Stimulated activated effector memory CD8-positive, alpha-beta T cell treated with anti-CD3 and anti-CD28 coated beads, Interleukin-12 subunit alpha, Interleukin-12 subunit beta, amount 100 ng/mL, for 72 hours (primary cell): ENCODE measurements at regions not wholly inside any gene's neighbourhood (a gene's known extent, or its start where the extent isn't known, plus 50 kb on each side); places are given as distances from the start of the nearest gene placed in this dataset.

Experiments used
- ATAC-seq: fragments of 150-1000 bp; cut with Tn5 transposase; 2 replicates; pipeline ENCODE4 v1.10.0; 2021
- DNase-seq, 2 donors: peaks; one replicate each; pipeline ENCODE4 v3.0.0; 2021 to 2022; ENCODE audit warnings: low spot score in 2 of 2
- H3K27ac Mint-ChIP-seq: one replicate; pipeline ENCODE4 v1.8.0; 2022; ENCODE audit warnings: mild to moderate bottlenecking, mixed read lengths
- H3K36me3 Mint-ChIP-seq: one replicate; pipeline ENCODE4 v1.8.0; 2022; ENCODE audit warnings: mild to moderate bottlenecking, mixed read lengths
- H3K4me1 Mint-ChIP-seq: one replicate; pipeline ENCODE4 v1.8.0; 2022; ENCODE audit warnings: mixed read lengths
- H3K4me3 Mint-ChIP-seq: one replicate; pipeline ENCODE4 v1.8.0; 2022; ENCODE audit warnings: mild to moderate bottlenecking, mixed read lengths
- H3K9me3 Mint-ChIP-seq: one replicate; pipeline ENCODE4 v1.8.0; 2022; ENCODE audit warnings: mixed read lengths

- Mint-ChIP-seq H3K4me3 (no peak overlapping the region), H3K4me1 (no peaks in the 10 kb centered on the region), H3K36me3 (no peaks in the 10 kb centered on the region), H3K9me3 (no peaks in the 10 kb centered on the region), H3K27ac (no peak overlapping the region)
- DNase-seq (no peak), ATAC-seq (no peak)
These were observed 289.1 kb downstream of the ICE1 start for GRCh38 chr5:5711592-5711991.

GRCh38 chr5:5711112-5711511 is 288.6 kb downstream of the ICE1 start:
- H3K9me3 Mint-ChIP-seq, result no peaks in the 10 kb centered on the region
- DNase-seq (no peak), ATAC-seq (no peak)
- H3K4me3 Mint-ChIP-seq, result no peak overlapping the region
- no peaks in the 10 kb centered on the region for H3K4me1 Mint-ChIP-seq
- H3K36me3 Mint-ChIP-seq, result no peaks in the 10 kb centered on the region
- no peak overlapping the region for H3K27ac Mint-ChIP-seq

DNA sequence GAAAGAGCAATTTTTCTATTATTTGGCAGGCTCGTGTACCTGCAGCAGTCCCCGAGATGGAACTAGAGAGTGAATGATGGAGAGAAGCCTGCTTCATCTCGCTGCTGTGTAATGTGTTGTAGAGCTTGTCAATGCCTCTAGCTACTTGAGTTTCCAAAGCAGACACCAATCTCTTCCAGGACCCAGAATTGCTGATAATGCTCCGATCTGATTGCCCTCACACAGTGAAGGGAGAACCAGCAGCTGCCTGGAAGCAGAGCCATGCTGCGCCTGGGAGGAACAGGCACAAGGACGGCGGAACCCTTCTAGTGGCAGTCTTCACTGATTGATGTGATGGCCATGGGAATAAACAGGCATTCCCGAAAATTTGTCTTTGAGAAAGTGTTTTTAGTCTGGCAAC is 288.0 kb downstream of the ICE1 start:
- DNase-seq (no peak), ATAC-seq (no peak)
- H3K9me3 Mint-ChIP-seq, result no peaks in the 10 kb centered on the region
- no peaks in the 10 kb centered on the region for H3K36me3 Mint-ChIP-seq
- H3K4me3 Mint-ChIP-seq, result no peak overlapping the region
- no peak overlapping the region for H3K27ac Mint-ChIP-seq
- no peaks in the 10 kb centered on the region for H3K4me1 Mint-ChIP-seq

- Mint-ChIP-seq H3K4me3 (no peak overlapping the region), H3K4me1 (peaks cover 6% of the 10 kb centered on the region), H3K9me3 (no peaks in the 10 kb centered on the region), H3K36me3 (no peaks in the 10 kb centered on the region), H3K27ac (no peak overlapping the region)
- ATAC-seq (no peak), DNase-seq (no peak)
These were observed 286.0 kb downstream of the ICE1 start for GRCh38 chr5:5708367-5708919.

- no peak overlapping the region for H3K4me3 Mint-ChIP-seq
- no peaks in the 10 kb centered on the region for H3K36me3 Mint-ChIP-seq
- H3K4me1 Mint-ChIP-seq, result peaks cover 6% of the 10 kb centered on the region
- no peaks in the 10 kb centered on the region for H3K9me3 Mint-ChIP-seq
- ATAC-seq (no peak), DNase-seq (no peak)
- H3K27ac Mint-ChIP-seq, result no peak overlapping the region
These were observed 282.5 kb downstream of the ICE1 start for GRCh38 chr5:5705010-5705409.

GRCh38 chr5:5704352-5704751 is 281.9 kb downstream of the ICE1 start:
- Mint-ChIP-seq H3K36me3 (no peaks in the 10 kb centered on the region), H3K27ac (no peak overlapping the region), H3K4me3 (no peak overlapping the region), H3K9me3 (no peaks in the 10 kb centered on the region), H3K4me1 (peaks cover 6% of the 10 kb centered on the region)
- ATAC-seq (no peak), DNase-seq (no peak)

- Mint-ChIP-seq H3K4me1 (peaks cover 6% of the 10 kb centered on the region), H3K27ac (no peak overlapping the region), H3K4me3 (no peak overlapping the region), H3K9me3 (no peaks in the 10 kb centered on the region), H3K36me3 (no peaks in the 10 kb centered on the region)
- no peak for DNase-seq
- no peak for ATAC-seq
These were observed 280.5 kb downstream of the ICE1 start for GRCh38 chr5:5702934-5703333.

DNA sequence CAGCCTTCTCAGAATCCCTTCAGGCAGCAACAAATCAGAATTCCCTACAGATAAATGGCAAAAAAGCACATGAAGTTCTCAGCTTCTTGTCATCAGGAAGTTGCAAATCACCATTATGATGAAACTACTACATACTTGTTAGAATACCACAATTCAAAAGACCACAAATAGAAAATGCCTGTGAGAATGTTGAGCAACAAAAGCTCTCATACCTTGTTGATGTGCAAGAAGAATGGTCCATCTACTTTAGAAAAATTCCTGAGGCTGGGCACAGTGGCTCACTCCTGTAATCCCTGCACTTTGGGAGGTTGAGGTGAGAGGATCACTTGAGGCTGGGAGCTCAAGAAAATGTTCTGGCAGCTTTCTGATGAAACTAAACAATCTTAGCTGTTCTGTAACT is 278.1 kb downstream of the ICE1 start:
- H3K4me1 Mint-ChIP-seq, result peaks cover 6% of the 10 kb centered on the region
- no peaks in the 10 kb centered on the region for H3K36me3 Mint-ChIP-seq
- no peak for DNase-seq
- no peaks in the 10 kb centered on the region for H3K9me3 Mint-ChIP-seq
- no peak for ATAC-seq
- H3K27ac Mint-ChIP-seq, result no peak overlapping the region
- no peak overlapping the region for H3K4me3 Mint-ChIP-seq

DNA sequence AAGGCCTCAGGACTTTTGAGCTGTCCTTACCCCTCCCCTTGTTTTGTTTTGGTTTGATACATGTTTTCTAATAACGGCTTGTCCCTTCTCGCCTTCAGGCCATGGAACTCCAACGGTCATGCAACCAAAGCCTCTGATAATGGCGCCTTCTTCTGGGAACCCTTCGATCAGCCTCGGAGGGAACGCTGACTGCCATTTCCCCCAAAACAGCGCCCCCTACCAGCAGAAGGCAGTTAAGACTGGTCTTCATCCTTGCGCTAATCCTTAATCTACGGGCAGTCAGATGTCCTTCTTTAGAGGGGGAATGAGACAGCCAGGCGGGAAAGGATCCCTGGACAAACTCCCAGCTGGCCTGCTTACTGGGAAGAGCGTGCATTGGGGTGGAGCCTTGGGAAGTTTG is 276.6 kb downstream of the ICE1 start:
- ATAC-seq (no peak), DNase-seq (no peak)
- H3K36me3 Mint-ChIP-seq, result no peaks in the 10 kb centered on the region
- no peaks in the 10 kb centered on the region for H3K4me1 Mint-ChIP-seq
- H3K27ac Mint-ChIP-seq, result no peak overlapping the region
- H3K9me3 Mint-ChIP-seq, result no peaks in the 10 kb centered on the region
- H3K4me3 Mint-ChIP-seq, result no peak overlapping the region

GRCh38 chr5:5695266-5695665 is 272.8 kb downstream of the ICE1 start:
- H3K36me3 Mint-ChIP-seq, result no peaks in the 10 kb centered on the region
- ATAC-seq (no peak), DNase-seq (no peak)
- no peak overlapping the region for H3K27ac Mint-ChIP-seq
- H3K4me1 Mint-ChIP-seq, result no peaks in the 10 kb centered on the region
- no peak overlapping the region for H3K4me3 Mint-ChIP-seq
- H3K9me3 Mint-ChIP-seq, result no peaks in the 10 kb centered on the region

- Mint-ChIP-seq H3K36me3 (no peaks in the 10 kb centered on the region), H3K4me1 (no peaks in the 10 kb centered on the region), H3K9me3 (peaks cover under 1% of the 10 kb centered on the region), H3K27ac (no peak overlapping the region), H3K4me3 (no peak overlapping the region)
- ATAC-seq (no peak), DNase-seq (no peak)
These were observed 266.4 kb downstream of the ICE1 start for GRCh38 chr5:5688925-5689310.

DNA sequence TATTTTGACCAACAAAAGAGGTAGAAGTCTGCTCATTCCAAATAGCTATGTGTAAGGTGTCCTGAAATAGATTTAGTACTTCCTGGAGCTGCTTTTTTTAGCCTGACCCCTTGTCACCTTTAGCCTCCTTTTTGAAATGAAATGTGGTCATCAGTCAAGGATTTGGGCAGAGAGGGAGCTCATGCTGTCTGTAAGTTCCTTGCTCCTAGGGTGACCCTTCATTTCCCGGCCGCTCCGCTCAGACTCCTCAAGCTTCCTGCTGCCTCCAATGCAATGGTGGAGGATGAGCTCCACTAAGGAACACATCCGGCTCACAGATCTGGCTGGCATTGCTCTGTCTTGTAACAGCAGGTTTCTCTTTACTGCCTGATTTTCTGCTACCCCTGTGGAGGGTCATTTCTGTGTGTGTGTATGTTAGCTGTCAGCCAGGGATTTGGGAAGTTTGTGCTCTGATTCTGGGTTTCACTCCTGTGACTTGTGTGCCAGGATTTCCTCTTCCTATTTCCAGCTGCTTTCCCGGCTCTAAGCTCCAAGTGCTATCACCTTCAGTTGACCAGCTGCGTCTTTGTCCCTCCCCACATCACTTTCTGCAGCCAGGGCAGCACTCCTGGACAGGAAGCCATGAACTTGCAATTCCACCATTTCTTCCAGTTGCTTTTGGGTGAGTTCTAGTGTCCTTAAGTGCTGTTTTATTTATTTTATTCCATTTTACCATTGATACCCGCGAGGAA is 265.9 kb downstream of the ICE1 start:
- ATAC-seq, result no peak
- H3K36me3 Mint-ChIP-seq, result no peaks in the 10 kb centered on the region
- DNase-seq, result no peak
- no peak overlapping the region for H3K27ac Mint-ChIP-seq
- H3K4me3 Mint-ChIP-seq, result no peak overlapping the region
- H3K9me3 Mint-ChIP-seq, result peaks cover 5% of the 10 kb centered on the region
- H3K4me1 Mint-ChIP-seq, result no peaks in the 10 kb centered on the region

DNA sequence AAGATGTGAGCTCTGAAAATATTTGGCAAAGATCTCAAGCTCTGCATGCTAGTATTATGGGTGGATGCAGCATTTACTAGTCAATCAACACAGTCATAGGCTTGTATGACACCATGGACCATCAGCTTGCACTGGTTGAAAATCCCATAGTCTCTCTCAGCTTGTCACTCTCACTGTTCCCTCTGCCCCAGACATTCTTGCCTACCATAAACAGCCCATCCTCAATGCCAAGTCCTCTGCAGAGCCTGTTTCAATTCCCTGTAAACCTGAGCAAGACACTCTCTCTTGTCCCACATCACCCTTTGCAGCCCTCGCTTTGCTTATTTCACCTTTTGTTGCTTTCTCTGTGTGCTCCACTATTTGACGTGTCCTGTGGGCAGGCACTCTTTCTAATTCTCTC is 264.6 kb downstream of the ICE1 start:
- Mint-ChIP-seq H3K4me3 (no peak overlapping the region), H3K36me3 (no peaks in the 10 kb centered on the region), H3K27ac (no peak overlapping the region), H3K4me1 (no peaks in the 10 kb centered on the region), H3K9me3 (peaks cover 7% of the 10 kb centered on the region)
- DNase-seq, result no peak
- no peak for ATAC-seq

DNA sequence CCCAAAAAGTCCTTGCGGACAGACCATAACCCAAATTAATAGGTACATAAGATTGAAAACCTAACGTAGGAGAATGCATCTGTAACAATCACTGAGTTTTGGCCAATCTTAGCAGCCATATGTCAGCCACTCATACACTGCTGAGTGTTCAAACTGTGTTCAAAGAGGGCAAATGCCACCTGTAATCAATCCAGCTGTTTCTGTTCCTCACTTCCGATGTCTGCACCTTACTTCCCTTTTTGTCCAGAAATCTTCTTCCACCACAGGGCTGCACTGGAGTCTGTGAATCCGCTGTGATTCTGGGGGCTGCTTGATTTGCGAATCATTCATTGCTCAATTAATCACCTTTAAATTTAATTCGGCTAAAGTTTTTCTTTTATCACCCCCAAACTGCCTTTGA is 263.9 kb downstream of the ICE1 start:
- Mint-ChIP-seq H3K36me3 (no peaks in the 10 kb centered on the region), H3K4me1 (no peaks in the 10 kb centered on the region), H3K27ac (no peak overlapping the region), H3K9me3 (peaks cover 7% of the 10 kb centered on the region), H3K4me3 (no peak overlapping the region)
- DNase-seq, result no peak
- no peak for ATAC-seq

- Mint-ChIP-seq H3K27ac (no peak overlapping the region), H3K4me3 (no peak overlapping the region), H3K4me1 (no peaks in the 10 kb centered on the region), H3K36me3 (no peaks in the 10 kb centered on the region), H3K9me3 (peaks cover 7% of the 10 kb centered on the region)
- ATAC-seq, result no peak
- no peak for DNase-seq
These were observed 263.3 kb downstream of the ICE1 start for GRCh38 chr5:5685737-5686136.

- Mint-ChIP-seq H3K9me3 (peaks cover 8% of the 10 kb centered on the region), H3K4me1 (no peaks in the 10 kb centered on the region), H3K4me3 (no peak overlapping the region), H3K27ac (no peak overlapping the region), H3K36me3 (no peaks in the 10 kb centered on the region)
- DNase-seq (no peak), ATAC-seq (no peak)
These were observed 260.7 kb downstream of the ICE1 start for GRCh38 chr5:5683174-5683573.

- ATAC-seq, result no peak
- Mint-ChIP-seq H3K4me3 (no peak overlapping the region), H3K27ac (no peak overlapping the region), H3K36me3 (no peaks in the 10 kb centered on the region), H3K9me3 (peaks cover 14% of the 10 kb centered on the region), H3K4me1 (no peaks in the 10 kb centered on the region)
- DNase-seq, result no peak
These were observed 256.4 kb downstream of the ICE1 start for GRCh38 chr5:5678909-5679308.
